Heart right ventricle (tissue), 16 donors: ENCODE measurements at regions not wholly inside any gene's neighbourhood (a gene's known extent, or its start where the extent isn't known, plus 50 kb on each side); places are given as distances from the start of the nearest gene placed in this dataset.

Experiments
- ATAC-seq, 8 donors: fragments of 200-7000 bp; cut with Tn5 transposase; one replicate each; pipeline ENCODE4 v1.9.1; 2020; ENCODE audit warnings: mild to moderate bottlenecking in 8 of 8, moderate library complexity in 8 of 8, moderate number of reproducible peaks in 1 of 8
- DNase-seq, 2 donors: peaks; one replicate each; pipeline ENCODE4 v3.0.0-alpha.2; 2020
- H3K27ac ChIP-seq, 10 donors: fragments of 200-600 bp; sonication (generic) in 2 of 10; one replicate each; pipeline versions ENCODE4 v1.5.0 to v1.8.0; 2020 to 2022; ENCODE audit warnings: mild to moderate bottlenecking in 3 of 10
- H3K27me3 ChIP-seq, 7 donors: fragments of 200-600 bp; one replicate each; pipeline ENCODE4 v1.8.0; 2021 to 2022; ENCODE audit warnings: mild to moderate bottlenecking in 2 of 7
- H3K36me3 ChIP-seq, 9 donors: fragments of 200-600 bp; sonication (generic) in 1 of 9; one replicate each; pipeline versions ENCODE4 v1.5.0 to v1.8.0; 2020 to 2022; ENCODE audit warnings: mild to moderate bottlenecking in 2 of 9
- H3K4me1 ChIP-seq, 9 donors: fragments of 200-600 bp; sonication (generic) in 1 of 9; one replicate each; pipeline versions ENCODE4 v1.5.0 to v1.8.0; 2020 to 2022; ENCODE audit warnings: mild to moderate bottlenecking in 4 of 9
- H3K4me3 ChIP-seq, 10 donors: fragments of 200-600 bp; sonication (generic) in 2 of 10; one replicate each; pipeline versions ENCODE4 v1.5.0 to v1.8.0; 2020 to 2022; ENCODE audit warnings: mild to moderate bottlenecking in 7 of 10, moderate library complexity in 2 of 10
- H3K9me3 ChIP-seq, 11 donors: fragments of 200-600 bp in 10 of 11; sonication (generic) in 2 of 11; one replicate each; pipeline versions ENCODE4 v1.5.0 to v1.8.0; 2013 to 2022; ENCODE audit warnings: mild to moderate bottlenecking in 2 of 11, control low read depth in 1 of 11, moderate library complexity in 1 of 11
- CTCF ChIP-seq, 9 donors: fragments of 200-600 bp; sonication (generic) in 2 of 9; IDR thresholded peaks; one replicate each; pipeline versions ENCODE4 v1.5.0 to v1.8.0; 2021 to 2022; ENCODE audit warnings: antibody characterized with exemption in 9 of 9, mild to moderate bottlenecking in 5 of 9, moderate library complexity in 1 of 9
- WGBS, 2 donors: extraction: QIAGEN DNeasy Blood & Tissue Kit; methylation state at CpG; one replicate each; pipeline ENCODE4 v1.1.7; 2013; ENCODE audit warnings: inconsistent platforms in 1 of 2; 5-methylcytosine and 5-hydroxymethylcytosine counted together
- intact Hi-C, 10 donors: fragments of 100-400 bp; cut with DNase I; formaldehyde crosslinking; loops; one replicate each; pipeline versions ENCODE4 v1.11.1 to v1.14.2; 2022
- donor health status: Arrhythmogenic right ventricular cardiomyopathy.
- donor health status: ischemic (EF 13 %, LVEDD 7.1; RV severe dilation, severe dysfunction).
- donor health status: healthy with polysubstance abuse.
- donor health status: DM: no; HTN: yes; CAD: no.
- donor health status: DM: no; HTN: no; CAD: no.
- donor health status: ischemic (EF 25% LVEDD 6.9; RV normal size, moderate dysfunction).
- donor health status: ischemic (EF 25% LVEDD 5.7; RV mildly dilated, moderate dysfunction).
- donor health status: healthy.
- donor health status: DM: yes; HTN: yes; CAD: no.
- donor health status: Ischemic cardiomyopathy.
- donor health status: ischemic (EF 35%, LVEDD 5.7; RV mildly dilated, moderate dysfunction).
- donor health status: nonischemic (EF 11% LVEDD 7.7; RV severe dilation, severe dysfunction).
- donor health status: DM: yes; HTN: yes; CAD: no.
- donor health status: PGD.
- donor health status: ischemic (EF 29% LVEDD 5.4; RV normal size, mild dysfunction).
- donor health status: nonischemic (EF 23%, LVEDD 6.1; RV moderate dilation, normal function).

DNA sequence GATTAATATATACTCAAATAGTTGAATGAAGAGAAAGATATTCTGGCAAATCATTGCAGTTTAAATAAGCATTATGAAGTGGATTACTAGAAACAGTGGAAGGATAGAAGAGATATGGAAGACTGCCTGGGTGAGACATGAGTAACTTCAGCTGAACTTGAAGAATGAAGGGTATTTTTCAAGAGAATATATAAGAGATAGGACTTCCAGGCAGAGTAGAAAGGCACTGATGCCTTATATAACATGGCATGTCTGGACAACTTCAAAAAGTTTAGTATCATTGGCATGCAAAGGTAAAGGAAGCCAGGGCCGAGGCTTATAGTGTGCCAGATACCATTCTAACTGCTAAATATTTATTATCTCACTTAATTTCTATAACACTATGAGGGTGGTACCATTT is 126.5 kb upstream of the SLC7A14 start:
- H3K27me3 ChIP-seq: peaks cover 0 to 11% (median 0%) of the 10 kb centered on the region in 7 donors
- no peaks in the 10 kb centered on the region for H3K36me3 ChIP-seq
- DNase-seq (no peak), ATAC-seq (no peak)
- H3K9me3 ChIP-seq: peaks cover 0 to 23% (median 7%) of the 10 kb centered on the region in 11 donors
- WGBS, 2 donors: 52 to 55% methylated on average over 1 of the region's 1 CpG
- no peak overlapping the region for H3K4me3 ChIP-seq
- H3K27ac ChIP-seq: no peak overlapping the region
- H3K4me1 ChIP-seq: no peaks in the 10 kb centered on the region
- no peak for TF ChIP-seq CTCF (IDR thresholded peaks at IDR 0.05)
- intact Hi-C loops: no loop called here

GRCh38 chr3:170711786-170712185 is 125.9 kb upstream of the SLC7A14 start:
- DNase-seq (no peak), ATAC-seq (no peak)
- peaks cover 0 to 23% (median 7%) of the 10 kb centered on the region in 11 donors for H3K9me3 ChIP-seq
- no peak overlapping the region for H3K27ac ChIP-seq
- TF ChIP-seq CTCF (IDR thresholded peaks at IDR 0.05): no peak
- H3K4me1 ChIP-seq: no peaks in the 10 kb centered on the region
- no peak overlapping the region for H3K4me3 ChIP-seq
- no peaks in the 10 kb centered on the region for H3K36me3 ChIP-seq
- intact Hi-C loops: no loop called here
- peaks cover 0 to 11% (median 0%) of the 10 kb centered on the region in 7 donors for H3K27me3 ChIP-seq

- H3K27me3 ChIP-seq: peaks cover 0 to 8% (median 0%) of the 10 kb centered on the region in 7 donors
- H3K4me3 ChIP-seq: no peak overlapping the region
- H3K36me3 ChIP-seq: no peaks in the 10 kb centered on the region
- H3K4me1 ChIP-seq: no peaks in the 10 kb centered on the region
- intact Hi-C loops: loop anchor here in 1 of 10 donors (10.0 kb wide), 1 partner anchor 96 kb away; no protein-coding TSS in a partner anchor
- H3K9me3 ChIP-seq: peaks cover 0 to 23% (median 7%) of the 10 kb centered on the region in 11 donors
- H3K27ac ChIP-seq: no peak overlapping the region
- ATAC-seq (peak in 6 of 8 donors; percentile 51 to 98 (median 63)), DNase-seq (no peak)
- TF ChIP-seq CTCF (IDR thresholded peaks at IDR 0.05): no peak
- WGBS, 2 donors: 84 to 96% methylated on average over 1 of the region's 1 CpG
Observed at GRCh38 chr3:170709046-170709445, 123.2 kb upstream of the SLC7A14 start.

DNA sequence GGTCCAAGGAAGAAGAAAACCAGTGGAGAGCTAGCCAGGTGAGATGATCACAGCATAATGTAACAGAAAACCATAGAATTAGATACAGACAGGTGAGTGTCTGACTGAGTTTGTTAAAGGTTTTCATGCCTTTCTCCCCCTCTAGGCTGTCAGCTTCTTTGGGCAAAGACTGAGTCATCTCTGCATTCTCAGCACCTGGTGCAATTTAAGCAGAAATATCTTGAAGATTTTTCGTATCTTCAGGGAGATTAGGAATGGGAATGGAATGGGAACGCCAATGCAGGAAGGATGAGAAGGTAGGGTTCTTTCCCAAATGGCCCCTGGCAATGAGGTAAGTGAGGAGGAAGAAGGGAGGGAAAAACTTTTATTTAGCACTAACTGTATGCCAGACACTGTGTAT is 122.0 kb upstream of the SLC7A14 start:
- H3K4me1 ChIP-seq: no peaks in the 10 kb centered on the region
- H3K27ac ChIP-seq: no peak overlapping the region
- peaks cover 0 to 4% (median 0%) of the 10 kb centered on the region in 7 donors for H3K27me3 ChIP-seq
- TF ChIP-seq CTCF (IDR thresholded peaks at IDR 0.05): no peak
- H3K4me3 ChIP-seq: no peak overlapping the region
- no peak for DNase-seq
- 81% methylated on average over 2 of the region's 2 CpGs for WGBS, 2 donors
- no peak for ATAC-seq
- H3K36me3 ChIP-seq: no peaks in the 10 kb centered on the region
- intact Hi-C loops: loop anchor here in 1 of 10 donors (10.0 kb wide), 1 partner anchor 97 kb away; no protein-coding TSS in a partner anchor
- H3K9me3 ChIP-seq: peaks cover 0 to 23% (median 7%) of the 10 kb centered on the region in 11 donors
